Right ventricle myocardium superior (tissue), 1 donor: ENCODE measurements at regions not wholly inside any gene's neighbourhood (a gene's known extent, or its start where the extent isn't known, plus 50 kb on each side); places are given as distances from the start of the nearest gene placed in this dataset.

ENCODE experiments used
- ATAC-seq: fragments of 200-7000 bp; cut with Tn5 transposase; one replicate; pipeline ENCODE4 v1.9.1; 2020; ENCODE audit warnings: mild to moderate bottlenecking; ENCODE audit not compliant: poor library complexity
- DNase-seq: peaks from one replicate; pipeline ENCODE4 v3.0.0-alpha.2; 2020
- intact Hi-C: fragments of 100-400 bp; cut with DNase I; formaldehyde crosslinking; loops from one replicate; pipeline ENCODE4 v1.11.2; 2022
- donor health status: DM: no; HTN: yes; CAD: no; lungs with severe emphysema.

GRCh38 chr7:118298771-118299170 is 74.3 kb downstream of the ANKRD7 start:
- DNase-seq = no peak
- intact Hi-C loops = no loop called here
- ATAC-seq = no peak

- ATAC-seq (no peak), DNase-seq (no peak)
- intact Hi-C loops = no loop called here
These were observed 75.7 kb downstream of the ANKRD7 start for GRCh38 chr7:118300177-118300576.

GRCh38 chr7:118304100-118304499 is 79.6 kb downstream of the ANKRD7 start:
- intact Hi-C loops = no loop called here
- DNase-seq = no peak
- ATAC-seq = no peak

GRCh38 chr7:118305671-118306070 is 81.2 kb downstream of the ANKRD7 start:
- intact Hi-C loops = no loop called here
- DNase-seq (no peak), ATAC-seq (no peak)

GRCh38 chr7:118306771-118307170 is 82.3 kb downstream of the ANKRD7 start:
- no peak for ATAC-seq
- intact Hi-C loops = no loop called here
- no peak for DNase-seq

GRCh38 chr7:118311121-118311836 is 86.8 kb downstream of the ANKRD7 start:
- intact Hi-C loops = no loop called here
- DNase-seq (no peak), ATAC-seq (no peak)

GRCh38 chr7:118312051-118312450 is 87.5 kb downstream of the ANKRD7 start:
- no peak for ATAC-seq
- intact Hi-C loops = no loop called here

GRCh38 chr7:118312966-118313365 is 88.5 kb downstream of the ANKRD7 start:
- intact Hi-C loops = no loop called here
- ATAC-seq (no peak), DNase-seq (no peak)

More at GRCh38 chr7:118312051-118312450, 87.5 kb downstream of the ANKRD7 start:
- DNase-seq = no peak

GRCh38 chr7:118324790-118325449 is 100.4 kb downstream of the ANKRD7 start:
- intact Hi-C loops = no loop called here
- no peak for ATAC-seq
- DNase-seq = no peak

- DNase-seq (no peak), ATAC-seq (no peak)
- intact Hi-C loops = no loop called here
These were observed 100.9 kb downstream of the ANKRD7 start for GRCh38 chr7:118325450-118325808.

- no peak for ATAC-seq
- intact Hi-C loops = no loop called here
- DNase-seq = no peak
These were observed 102.7 kb downstream of the ANKRD7 start for GRCh38 chr7:118327174-118327573.

- intact Hi-C loops = no loop called here
- ATAC-seq (no peak), DNase-seq (no peak)
These were observed 104.2 kb downstream of the ANKRD7 start for GRCh38 chr7:118328505-118329211.

GRCh38 chr7:118330388-118330787 is 105.9 kb downstream of the ANKRD7 start:
- DNase-seq (no peak), ATAC-seq (no peak)
- intact Hi-C loops = no loop called here

- ATAC-seq (no peak), DNase-seq (no peak)
- intact Hi-C loops = no loop called here
These were observed 122.2 kb downstream of the ANKRD7 start for GRCh38 chr7:118346748-118347147.

GRCh38 chr7:118349604-118350003 is 125.1 kb downstream of the ANKRD7 start:
- intact Hi-C loops = no loop called here
- no peak for DNase-seq
- no peak for ATAC-seq

GRCh38 chr7:118350260-118350659 is 125.8 kb downstream of the ANKRD7 start:
- ATAC-seq (no peak), DNase-seq (no peak)
- intact Hi-C loops = no loop called here

- ATAC-seq (no peak), DNase-seq (no peak)
- intact Hi-C loops = no loop called here
These were observed 128.5 kb downstream of the ANKRD7 start for GRCh38 chr7:118352867-118353453.

GRCh38 chr7:118366363-118366762 is 141.9 kb downstream of the ANKRD7 start:
- intact Hi-C loops = no loop called here
- DNase-seq (no peak), ATAC-seq (no peak)

- no peak for ATAC-seq
- no peak for DNase-seq
- intact Hi-C loops = no loop called here
These were observed 144.5 kb downstream of the ANKRD7 start for GRCh38 chr7:118368958-118369357.

GRCh38 chr7:118369987-118370386 is 145.5 kb downstream of the ANKRD7 start:
- ATAC-seq (no peak), DNase-seq (no peak)
- intact Hi-C loops = no loop called here
